ENCODE measurements at regions not wholly inside any gene's neighbourhood (a gene's known extent, or its start where the extent isn't known, plus 50 kb on each side); places are given as distances from the start of the nearest gene placed in this dataset.

- no peak for DNase-seq (ENCODE audit: low read depth)
- TF ChIP-seq CTCF (conservative IDR thresholded peaks at IDR 0.05; ENCODE audit: control insufficient read depth, insufficient read depth, low read depth, low read length): no peak
- H3K4me3 ChIP-seq (ENCODE audit: control insufficient read depth, low read depth, low read length): no peak overlapping the region
Measured at GRCh38 chr7:27367933-27368549, 125.4 kb downstream of the EVX1 start.

GRCh38 chr7:27374958-27375841 is 132.6 kb downstream of the EVX1 start:
- no peak overlapping the region for H3K4me3 ChIP-seq (ENCODE audit: control insufficient read depth, low read depth, low read length)
- DNase-seq (ENCODE audit: low read depth): no peak
- no peak for TF ChIP-seq CTCF (conservative IDR thresholded peaks at IDR 0.05; ENCODE audit: control insufficient read depth, insufficient read depth, low read depth, low read length)

GRCh38 chr7:27375958-27376357 is 133.4 kb downstream of the EVX1 start:
- no peak for DNase-seq (ENCODE audit: low read depth)
- no peak overlapping the region for H3K4me3 ChIP-seq (ENCODE audit: control insufficient read depth, low read depth, low read length)
- no peak for TF ChIP-seq CTCF (conservative IDR thresholded peaks at IDR 0.05; ENCODE audit: control insufficient read depth, insufficient read depth, low read depth, low read length)

- TF ChIP-seq CTCF (conservative IDR thresholded peaks at IDR 0.05; ENCODE audit: control insufficient read depth, insufficient read depth, low read depth, low read length): peak; percentile 6
- H3K4me3 ChIP-seq (ENCODE audit: control insufficient read depth, low read depth, low read length): no peak overlapping the region
- no peak for DNase-seq (ENCODE audit: low read depth)
Measured at GRCh38 chr7:27377988-27378387, 135.4 kb downstream of the EVX1 start.

GRCh38 chr7:27382307-27382706 is 139.7 kb downstream of the EVX1 start:
- no peak overlapping the region for H3K4me3 ChIP-seq (ENCODE audit: control insufficient read depth, low read depth, low read length)
- DNase-seq (ENCODE audit: low read depth): no peak
- TF ChIP-seq CTCF (conservative IDR thresholded peaks at IDR 0.05; ENCODE audit: control insufficient read depth, insufficient read depth, low read depth, low read length): no peak

- DNase-seq (ENCODE audit: low read depth): no peak
- no peak overlapping the region for H3K4me3 ChIP-seq (ENCODE audit: control insufficient read depth, low read depth, low read length)
- TF ChIP-seq CTCF (conservative IDR thresholded peaks at IDR 0.05; ENCODE audit: control insufficient read depth, insufficient read depth, low read depth, low read length): no peak
Measured at GRCh38 chr7:27386581-27386980, 144.0 kb downstream of the EVX1 start.

Measured in fibroblast of mammary gland (primary cell).